B cell (primary cell): ENCODE measurements at regions not wholly inside any gene's neighbourhood (a gene's known extent, or its start where the extent isn't known, plus 50 kb on each side); places are given as distances from the start of the nearest gene placed in this dataset.

Source experiments
- ATAC-seq: fragments of 200-7000 bp; cut with Tn5 transposase; one replicate; pipeline ENCODE4 v1.10.0; 2021; ENCODE audit warnings: low read depth, mild to moderate bottlenecking, moderate number of reproducible peaks, moderate library complexity
- CTCF ChIA-PET: fragments of 350-600 bp; sonication (Branson Sonifier 250); formaldehyde crosslinking; loops from one replicate; lab custom pipeline; 2021; ENCODE audit warnings: antibody characterized with exemption, inconsistent platforms; lab: Charles Lee
- POLR2A ChIA-PET: fragments of 350-600 bp; sonication (Branson Sonifier 250); formaldehyde crosslinking; loops from one replicate; lab custom pipeline; 2021; ENCODE audit warnings: antibody characterized with exemption; lab: Charles Lee
- DNase-seq: peaks from one replicate; pipeline ENCODE4 v3.0.0; 2013
- H2AFZ ChIP-seq: 2 replicates; pipeline ENCODE4 v1.6.1; 2012; ENCODE audit warnings: mild to moderate bottlenecking, low read depth, low read length; ENCODE audit not compliant: insufficient read depth, poor library complexity, severe bottlenecking
- H3K27ac ChIP-seq, 2 donors: 1 replicate in 1 of 2; 2 replicates in 1 of 2; pipeline ENCODE4 v1.5.1; 2012 to 2013; ENCODE audit warnings: low read length in 2 of 2, mild to moderate bottlenecking in 2 of 2, moderate library complexity in 1 of 2
- H3K27me3 ChIP-seq, 4 experiments: fragments of 200-600 bp in 1 of 4; sonication (generic) in 1 of 4; replicated peaks in 1 of 4; 1 replicate in 2 of 4; 2 replicates in 2 of 4; pipeline versions ENCODE4 v1.6.1 to v1.7.0; 2013 to 2016; ENCODE audit warnings: low read length in 3 of 4, mild to moderate bottlenecking in 2 of 4, mixed read lengths in 1 of 4, moderate library complexity in 1 of 4; ENCODE audit not compliant: insufficient read depth in 4 of 4, control insufficient read depth in 3 of 4; ENCODE audit errors: control extremely low read depth in 1 of 4
- H3K36me3 ChIP-seq, 2 experiments: replicated peaks in 1 of 2; 1 replicate in 1 of 2; 2 replicates in 1 of 2; pipeline versions ENCODE4 v1.6.1 to v1.7.1; 2013; ENCODE audit warnings: low read length in 1 of 2; ENCODE audit not compliant: insufficient read depth in 2 of 2, control insufficient read depth in 1 of 2; ENCODE audit errors: control extremely low read depth in 1 of 2, extremely low read depth in 1 of 2
- H3K4me1 ChIP-seq, 2 donors: fragments of 200-600 bp in 1 of 2; sonication (generic) in 1 of 2; 1 replicate in 1 of 2; 2 replicates in 1 of 2; pipeline versions ENCODE4 v1.5.1 to v1.6.1; 2013 to 2017; ENCODE audit warnings: low read length in 2 of 2; ENCODE audit not compliant: control insufficient read depth in 2 of 2, insufficient read depth in 2 of 2
- H3K4me2 ChIP-seq: replicated peaks from 2 replicates; pipeline ENCODE3; 2012; ENCODE audit warnings: mild to moderate bottlenecking, low read depth, low read length; ENCODE audit not compliant: poor library complexity, severe bottlenecking
- H3K4me3 ChIP-seq, 5 experiments: fragments of 200-600 bp in 1 of 5; sonication (generic) in 1 of 5; 1 replicate in 3 of 5; 2 replicates in 2 of 5; pipeline versions ENCODE4 v1.5.1 to v1.7.0; 2011 to 2016; ENCODE audit warnings: low read length in 4 of 5, mild to moderate bottlenecking in 4 of 5, low read depth in 2 of 5, control low read depth in 1 of 5, moderate library complexity in 1 of 5; ENCODE audit not compliant: insufficient read depth in 1 of 5; ENCODE audit errors: control extremely low read depth in 1 of 5, extremely low read depth in 1 of 5
- H3K79me2 ChIP-seq: fragments of 200-600 bp; sonication (generic); one replicate; pipeline ENCODE4 v1.6.0; 2016; ENCODE audit warnings: low read length; ENCODE audit not compliant: control insufficient read depth, insufficient read depth
- H3K9ac ChIP-seq: fragments of 200-600 bp; sonication (generic); 2 replicates; pipeline ENCODE4 v1.6.1; 2017; ENCODE audit warnings: mild to moderate bottlenecking, low read length, moderate library complexity
- H3K9me3 ChIP-seq, 3 donors: one replicate each; pipeline versions ENCODE4 v1.6.1 to v1.7.1; 2013; ENCODE audit warnings: low read length in 2 of 3; ENCODE audit not compliant: control insufficient read depth in 2 of 3, insufficient read depth in 1 of 3; ENCODE audit errors: control extremely low read depth in 1 of 3
- H4K20me1 ChIP-seq: 2 replicates; pipeline ENCODE4 v1.6.0; 2012; ENCODE audit warnings: mild to moderate bottlenecking, low read length; ENCODE audit not compliant: insufficient read depth, control insufficient read depth, poor library complexity, severe bottlenecking
- H3K27ac Mint-ChIP-seq: one replicate; pipeline ENCODE4 v1.8.0; 2021; ENCODE audit warnings: mixed read lengths
- H3K27me3 Mint-ChIP-seq: one replicate; pipeline ENCODE4 v1.8.0; 2021; ENCODE audit warnings: mixed read lengths
- H3K4me1 Mint-ChIP-seq: one replicate; pipeline ENCODE4 v1.8.0; 2021; ENCODE audit warnings: mixed read lengths
- H3K4me3 Mint-ChIP-seq: one replicate; pipeline ENCODE4 v1.8.0; 2021; ENCODE audit warnings: mixed read lengths
- H3K9me3 Mint-ChIP-seq: one replicate; pipeline ENCODE4 v1.8.0; 2022; ENCODE audit warnings: mixed read lengths; ENCODE audit not compliant: insufficient read depth
- CTCF ChIP-seq: fragments of 200-600 bp; IDR thresholded peaks from one replicate; pipeline ENCODE4 v1.8.0; 2022; ENCODE audit warnings: antibody characterized with exemption, mild to moderate bottlenecking
- EZH2 ChIP-seq: IDR thresholded peaks from 2 replicates; pipeline ENCODE4 v1.6.1; 2012; ENCODE audit warnings: borderline replicate concordance, low read depth, mild to moderate bottlenecking, moderate library complexity, low read length; ENCODE audit not compliant: insufficient read depth, poor library complexity, severe bottlenecking
- WGBS: methylation state at CpG from one replicate; pipeline ENCODE4 v1.1.5; 2013; ENCODE audit warnings: missing lambda C conversion rate; ENCODE audit not compliant: insufficient coverage; 5-methylcytosine and 5-hydroxymethylcytosine counted together
- intact Hi-C: fragments of 100-400 bp; cut with micrococcal nuclease; formaldehyde crosslinking; loops from one replicate; pipeline ENCODE4 v1.10.0; 2022

- H3K27me3 Mint-ChIP-seq = no peaks in the 10 kb centered on the region
- ChIA-PET POLR2A (no interaction called here), CTCF (no interaction called here)
- no peak overlapping the region for H3K9ac ChIP-seq
- H4K20me1 ChIP-seq = no peaks in the 10 kb centered on the region
- no peaks in the 10 kb centered on the region for H3K4me1 ChIP-seq
- no peaks in the 10 kb centered on the region for H3K4me1 Mint-ChIP-seq
- no peaks in the 10 kb centered on the region for H3K79me2 ChIP-seq
- no CpG with 5 or more reads among the region's 2 CpGs for WGBS
- no peak overlapping the region for H3K4me2 ChIP-seq
- intact Hi-C loops = no loop called here
- no peak overlapping the region for H3K27ac ChIP-seq
- no peaks in the 10 kb centered on the region for H3K27me3 ChIP-seq
- no peak overlapping the region for H3K4me3 ChIP-seq
- peaks cover 4% of the 10 kb centered on the region for H3K9me3 Mint-ChIP-seq
- no peak overlapping the region for H3K27ac Mint-ChIP-seq
- peaks cover 0 to 4% (median 0%) of the 10 kb centered on the region in 3 donors for H3K9me3 ChIP-seq
- H3K4me3 Mint-ChIP-seq = no peak overlapping the region
- H2AFZ ChIP-seq = no peak overlapping the region
- H3K36me3 ChIP-seq = no peaks in the 10 kb centered on the region
- TF ChIP-seq EZH2 (no peak), CTCF (no peak)
- DNase-seq (no peak), ATAC-seq (no peak)
These were observed 578.4 kb upstream of the STXBP6 start for GRCh38 chr14:25628390-25628789.

GRCh38 chr14:25626986-25627385, 577.0 kb upstream of the STXBP6 start:
- CTCF ChIA-PET = no interaction called here
- no peak overlapping the region for H3K4me3 ChIP-seq
- peaks cover 4% of the 10 kb centered on the region for H3K9me3 Mint-ChIP-seq
- ATAC-seq (no peak), DNase-seq (no peak)
- WGBS = no CpG with 5 or more reads among the region's 2 CpGs
- no peaks in the 10 kb centered on the region for H3K4me1 ChIP-seq
- H3K36me3 ChIP-seq = no peaks in the 10 kb centered on the region
- H3K4me1 Mint-ChIP-seq = no peaks in the 10 kb centered on the region
- H3K27ac ChIP-seq = no peak overlapping the region
- H3K27me3 Mint-ChIP-seq = no peaks in the 10 kb centered on the region
- no peak for TF ChIP-seq CTCF
- no peak for TF ChIP-seq EZH2
- no peaks in the 10 kb centered on the region for H3K27me3 ChIP-seq
- peaks cover 0 to 4% (median 0%) of the 10 kb centered on the region in 3 donors for H3K9me3 ChIP-seq
- no peaks in the 10 kb centered on the region for H4K20me1 ChIP-seq
- no peaks in the 10 kb centered on the region for H3K79me2 ChIP-seq
- no peak overlapping the region for H3K27ac Mint-ChIP-seq
- H3K9ac ChIP-seq = no peak overlapping the region
- H2AFZ ChIP-seq = no peak overlapping the region
- H3K4me2 ChIP-seq = no peak overlapping the region
- intact Hi-C loops = no loop called here
- POLR2A ChIA-PET = no interaction called here
- H3K4me3 Mint-ChIP-seq = no peak overlapping the region
